H1 (cell line): ENCODE measurements at regions not wholly inside any gene's neighbourhood (a gene's known extent, or its start where the extent isn't known, plus 50 kb on each side); places are given as distances from the start of the nearest gene placed in this dataset.

Source experiments
- E2F6 ChIP-seq: IDR thresholded peaks from 2 replicates; pipeline ENCODE4 v1.6.1; 2012; ENCODE audit warnings: inconsistent platforms

GRCh38 chr1:191052888-191053287 lies 575.2 kb upstream of the BRINP3 start (continued):
- TF ChIP-seq E2F6 = no peak
